Mucosa of gallbladder (tissue), 1 donor: ENCODE measurements at regions not wholly inside any gene's neighbourhood (a gene's known extent, or its start where the extent isn't known, plus 50 kb on each side); places are given as distances from the start of the nearest gene placed in this dataset.

ENCODE experiments used
- DNase-seq: peaks from one replicate; pipeline ENCODE4 v3.0.0-alpha.2; 2020; ENCODE audit warnings: low spot score
- donor health status: DM: no; HTN: no; CAD: no.

DNA sequence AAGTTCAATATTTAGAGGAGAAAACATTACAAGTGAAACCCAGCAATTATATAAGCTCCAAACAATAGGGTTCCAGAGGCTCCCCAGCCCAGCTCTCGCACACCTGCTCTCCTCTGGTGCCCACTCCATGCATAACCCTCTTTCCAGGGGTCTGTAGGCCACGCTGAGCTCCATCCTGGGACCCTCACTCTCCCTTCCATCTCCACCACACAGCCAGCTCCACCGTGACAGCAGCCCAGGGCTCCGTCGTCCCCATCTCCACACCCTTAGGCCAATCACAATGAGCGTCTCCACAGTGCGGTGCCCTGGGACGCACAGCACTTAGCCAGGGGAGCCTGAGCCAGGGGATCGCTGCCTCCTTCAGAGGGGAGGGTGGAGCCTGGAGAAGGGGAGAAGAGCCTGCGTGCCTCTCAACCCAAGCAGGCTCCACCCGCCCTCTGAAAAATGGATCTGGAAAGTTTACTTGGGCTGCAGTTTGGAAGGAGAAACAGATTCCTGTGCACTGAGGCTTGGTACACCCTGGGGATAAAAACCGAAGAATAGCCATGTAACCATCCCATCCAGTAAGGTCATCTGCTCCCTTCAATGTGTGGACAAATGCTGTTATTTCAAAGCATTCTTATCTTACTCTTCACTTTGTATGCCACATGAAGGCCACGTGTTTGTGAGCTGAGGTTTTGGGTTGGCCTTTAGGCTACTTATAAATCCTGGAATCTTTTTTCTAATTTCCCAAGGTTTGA is 72.4 kb upstream of the GGTLC1 start:
- no peak for DNase-seq

DNA sequence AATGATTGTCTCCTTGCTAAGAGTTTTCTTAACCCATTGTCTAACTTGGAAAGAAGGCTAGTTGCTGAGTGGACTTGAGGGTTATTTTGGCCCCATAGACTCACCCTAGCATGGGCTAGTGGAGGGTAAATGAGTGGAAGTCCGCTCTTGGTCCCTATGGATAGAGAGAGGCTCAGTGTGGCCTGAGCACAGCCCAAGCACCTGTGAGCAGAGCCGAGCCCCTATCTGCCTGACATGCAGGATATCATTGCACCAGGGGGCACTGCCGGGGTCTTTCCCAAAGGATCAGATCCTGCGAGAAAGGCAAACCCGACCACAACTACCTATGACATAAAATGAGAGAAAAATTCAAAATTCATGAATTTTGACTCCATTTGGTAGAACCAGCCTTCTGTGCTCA is 70.6 kb upstream of the GGTLC1 start:
- DNase-seq: no peak

DNA sequence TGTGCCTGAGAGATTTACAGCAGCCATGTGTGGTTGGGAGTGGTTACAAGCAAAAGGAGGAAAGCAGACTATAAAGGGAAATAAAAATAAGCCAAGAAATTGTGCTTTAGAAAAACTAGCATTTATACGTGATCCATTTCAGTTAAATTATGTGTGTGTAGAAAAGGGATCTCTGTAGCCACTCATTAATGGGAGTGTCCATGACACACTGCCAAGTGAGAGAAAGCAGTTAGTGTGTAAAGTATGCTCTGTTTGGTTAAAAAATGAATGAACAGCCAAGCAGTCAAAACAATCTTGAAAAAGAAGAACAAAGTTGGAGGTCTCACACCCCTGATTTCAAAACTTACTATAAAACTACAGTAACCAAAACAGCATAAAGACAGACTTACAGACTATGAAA is 67.9 kb upstream of the GGTLC1 start:
- no peak for DNase-seq

DNA sequence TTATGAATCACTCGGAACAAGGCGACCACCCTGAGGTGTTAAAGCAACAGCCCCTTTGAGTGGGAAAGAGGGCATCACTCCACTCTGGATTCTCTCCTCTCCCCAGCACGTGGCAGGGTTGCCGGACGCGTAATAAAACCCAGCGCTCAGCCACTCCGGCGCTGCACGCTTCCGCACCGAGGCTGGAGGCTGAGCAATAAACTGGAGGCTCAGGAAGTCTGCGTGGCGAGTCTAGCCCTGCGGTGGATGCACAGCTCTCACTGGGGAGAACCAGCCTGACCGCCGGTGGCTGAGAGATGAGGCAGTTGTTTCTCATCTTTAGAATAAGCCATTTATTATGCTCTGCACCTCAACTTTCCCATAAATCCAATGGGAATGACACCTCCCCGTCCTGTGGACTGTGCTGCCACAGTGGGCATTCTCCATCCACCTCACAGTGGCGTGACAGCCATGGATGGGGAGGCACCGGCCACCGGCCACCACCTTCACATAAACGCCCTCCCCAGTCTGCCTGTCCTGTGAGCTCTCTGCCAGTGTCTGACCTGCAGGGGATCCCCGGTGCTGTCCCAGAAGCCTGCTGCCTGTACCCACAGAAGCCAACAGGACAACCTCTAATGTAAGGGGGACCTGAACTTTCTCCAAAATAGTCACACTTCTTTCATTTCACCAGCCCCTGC is 64.2 kb upstream of the GGTLC1 start:
- DNase-seq: no peak

DNA sequence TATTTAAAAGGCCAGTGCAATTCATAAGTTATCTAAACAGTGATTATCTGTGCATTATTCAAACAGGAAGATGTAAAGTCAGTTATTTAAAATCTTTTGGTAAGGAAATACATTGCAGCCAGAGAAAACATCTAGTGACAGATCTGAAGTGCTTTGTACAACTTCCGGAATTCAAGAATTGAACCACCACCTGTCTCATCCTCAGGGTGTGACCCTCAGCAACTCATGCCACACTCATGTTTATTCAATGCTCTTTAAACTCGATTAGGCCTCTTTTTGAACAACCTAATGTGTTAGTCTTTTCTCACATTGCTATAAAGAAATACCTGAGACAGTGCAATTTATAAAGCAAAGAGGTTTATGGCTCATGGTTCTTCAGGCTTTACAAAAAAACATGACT is 62.6 kb upstream of the GGTLC1 start:
- no peak for DNase-seq

DNA sequence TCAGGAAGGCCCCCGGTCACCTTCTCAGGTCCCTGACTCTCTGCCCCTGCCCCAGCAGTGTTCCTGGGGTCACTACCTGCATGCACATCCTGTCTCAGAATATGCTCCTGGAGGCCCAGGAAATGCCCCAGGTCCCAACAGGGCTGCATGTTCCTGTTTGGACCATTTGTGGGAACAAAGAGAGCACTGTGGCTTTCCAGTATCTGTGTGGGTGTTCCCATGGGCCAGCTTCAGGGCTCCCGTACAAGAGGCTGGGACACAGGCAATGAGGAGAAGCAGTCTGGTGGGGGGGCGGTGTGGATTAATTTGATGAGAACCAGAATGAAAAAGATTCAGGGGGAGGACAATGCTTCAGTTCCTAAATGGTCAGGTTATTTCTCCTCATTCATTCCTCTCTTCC is 61.5 kb upstream of the GGTLC1 start:
- DNase-seq: no peak

DNA sequence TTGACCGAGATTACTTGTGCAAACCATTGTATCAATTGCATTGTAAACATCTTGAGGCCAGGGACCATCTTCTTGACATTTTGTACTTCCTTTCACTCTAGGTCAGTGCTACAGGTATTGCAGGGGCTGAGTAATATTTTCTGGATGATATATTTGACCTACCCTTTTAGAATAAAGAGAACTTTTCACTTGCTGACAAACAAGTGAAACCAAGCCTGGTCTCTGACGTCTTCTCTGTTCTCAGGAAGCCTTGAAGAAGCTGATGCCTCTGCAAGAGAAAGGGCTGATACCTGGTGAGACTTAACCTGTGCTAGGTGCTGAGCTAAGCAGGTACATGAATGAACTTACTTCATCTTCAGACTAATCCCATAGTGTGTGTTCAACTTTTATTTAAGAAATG is 60.5 kb upstream of the GGTLC1 start:
- DNase-seq: no peak

DNA sequence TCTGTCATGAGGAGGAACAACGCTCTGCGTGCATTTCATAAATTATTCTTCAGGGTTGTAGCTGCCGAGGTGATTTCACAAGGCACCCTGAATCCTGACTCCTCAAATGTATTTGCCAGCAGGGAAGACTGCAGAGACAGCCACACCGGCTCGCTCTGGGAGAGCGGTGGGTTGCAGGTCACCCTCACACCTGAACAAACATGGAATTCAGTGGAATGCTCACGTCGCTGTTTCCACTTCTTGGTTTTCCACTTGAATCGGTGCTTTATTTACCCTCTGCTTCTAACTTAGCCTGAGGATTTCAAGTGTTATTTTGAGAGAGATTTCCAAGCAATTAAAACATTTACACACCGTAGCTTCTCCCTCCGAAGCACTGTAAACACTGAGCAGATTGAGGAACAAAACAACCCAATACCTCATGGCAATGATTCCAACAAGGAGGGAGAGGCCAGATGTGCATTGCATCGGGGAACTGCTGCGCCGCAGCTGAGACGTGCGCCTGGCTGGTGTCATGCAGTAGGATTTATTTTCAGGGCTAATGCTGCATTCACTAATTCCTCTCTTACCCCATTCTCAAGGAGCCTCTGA is 59.5 kb upstream of the GGTLC1 start:
- DNase-seq: no peak

DNA sequence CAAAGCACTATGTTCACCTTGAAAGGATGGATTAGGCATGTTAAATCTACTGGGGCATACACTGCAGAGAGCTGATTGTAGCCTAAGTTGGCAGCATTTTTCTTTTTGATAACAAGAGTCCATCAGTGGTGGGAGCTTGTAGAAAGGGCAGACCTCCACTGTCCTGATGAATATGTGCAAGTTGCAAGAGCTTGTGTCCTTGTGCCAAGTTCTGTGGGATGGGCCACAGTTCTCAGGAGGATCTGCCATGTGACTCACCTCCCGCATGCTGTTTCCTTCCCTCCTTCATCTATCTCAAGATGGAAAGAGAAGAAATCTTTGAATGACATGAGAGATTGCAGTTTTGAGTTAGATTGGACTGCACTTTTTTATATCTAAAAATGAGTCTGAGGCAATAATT is 58.3 kb upstream of the GGTLC1 start:
- DNase-seq: no peak

DNA sequence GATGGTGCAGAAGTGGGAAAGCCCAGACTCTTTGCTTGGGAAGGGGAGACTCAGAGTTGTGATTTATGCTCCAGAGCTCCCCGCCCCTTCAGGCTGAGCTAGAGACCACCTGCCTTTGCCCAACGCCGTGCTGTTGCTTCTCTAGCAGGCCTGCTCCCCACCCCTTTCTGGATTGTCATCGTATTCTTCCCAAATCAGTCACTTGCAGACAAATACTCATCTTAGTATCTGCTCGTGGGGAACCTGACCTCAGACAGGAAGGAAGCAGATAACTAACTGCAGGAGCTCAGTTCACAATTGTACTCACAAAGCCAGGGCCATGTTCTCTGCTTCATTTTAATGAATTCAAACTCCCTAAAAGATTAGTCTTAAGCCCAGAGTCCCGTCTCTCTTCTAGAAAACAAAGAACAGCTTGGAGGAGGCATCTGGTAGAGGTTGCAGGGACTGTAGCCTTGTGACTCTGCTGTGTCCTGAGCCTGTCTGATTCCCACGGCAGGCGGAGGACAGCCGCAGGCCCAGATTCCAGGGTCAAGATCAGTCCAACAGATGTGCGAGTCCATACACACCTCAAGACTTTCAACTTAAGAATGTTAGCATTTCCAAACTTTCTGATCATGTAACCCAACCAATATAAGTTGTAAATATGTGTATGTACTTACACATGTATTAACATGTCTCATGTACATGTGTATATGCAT is 57.2 kb upstream of the GGTLC1 start:
- DNase-seq: no peak

DNA sequence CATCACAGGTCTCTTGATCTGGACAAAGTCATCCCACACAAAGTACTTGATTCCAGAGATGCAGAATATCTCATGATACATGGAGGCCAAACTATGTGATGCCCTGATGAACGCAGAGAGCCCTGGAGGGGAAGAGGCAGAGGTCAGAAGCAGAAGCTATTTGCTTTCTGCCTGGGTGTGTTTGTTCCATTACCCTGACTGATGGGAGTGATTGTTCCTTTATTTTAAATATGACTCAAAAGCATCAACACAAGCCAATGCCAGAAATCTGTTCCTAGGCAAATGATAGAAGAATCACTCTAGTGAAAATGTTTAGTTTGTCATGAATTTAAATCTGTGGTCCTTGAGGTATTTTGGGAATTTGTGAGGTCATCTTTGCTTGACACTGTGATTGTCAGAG is 54.7 kb upstream of the GGTLC1 start:
- no peak for DNase-seq

DNA sequence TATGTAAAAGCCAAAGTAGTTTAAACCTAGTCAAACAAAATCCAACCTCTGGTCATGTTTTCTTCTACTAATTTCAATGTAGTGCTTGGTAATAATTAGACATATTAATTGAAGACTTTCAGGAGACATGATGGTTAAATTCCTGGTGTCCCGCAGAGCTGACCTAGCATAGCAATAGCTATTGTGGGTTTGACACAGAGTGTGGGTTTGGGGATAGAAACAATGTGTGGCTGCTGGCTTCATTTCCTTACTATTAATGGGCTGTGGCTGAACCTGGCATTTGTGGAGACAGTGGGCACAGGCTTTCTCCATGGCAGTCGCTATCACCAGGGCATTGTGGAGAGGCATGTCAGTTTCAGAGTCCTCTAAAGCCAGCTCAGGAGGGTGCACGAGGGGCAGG is 54.1 kb upstream of the GGTLC1 start:
- DNase-seq: no peak

DNA sequence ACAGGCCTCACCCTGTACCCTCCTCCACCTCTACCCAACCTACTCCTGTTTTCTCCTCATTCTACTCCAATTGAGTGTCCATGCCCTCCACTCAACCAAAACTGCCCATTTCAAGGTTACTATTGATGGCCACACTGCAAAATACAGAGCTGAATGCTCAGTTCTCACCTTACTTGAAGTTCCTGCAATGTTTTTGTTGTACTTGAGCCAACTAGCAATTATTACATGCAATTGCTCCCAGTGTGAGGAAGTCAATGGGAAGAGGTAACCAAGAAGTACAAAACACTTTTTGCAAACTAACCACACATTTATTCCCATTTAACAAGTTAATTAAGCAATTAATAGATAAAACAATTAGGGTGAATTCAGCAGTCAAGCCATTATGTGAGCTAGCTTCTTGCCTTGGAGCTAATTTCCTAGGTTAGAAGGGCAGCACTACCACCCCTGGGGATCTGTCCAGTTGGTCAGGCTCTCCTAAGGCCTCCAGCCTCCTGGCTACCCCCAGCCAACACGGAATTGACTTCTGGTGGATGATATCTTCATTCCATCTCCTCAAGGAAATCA is 52.4 kb upstream of the GGTLC1 start:
- no peak for DNase-seq

DNA sequence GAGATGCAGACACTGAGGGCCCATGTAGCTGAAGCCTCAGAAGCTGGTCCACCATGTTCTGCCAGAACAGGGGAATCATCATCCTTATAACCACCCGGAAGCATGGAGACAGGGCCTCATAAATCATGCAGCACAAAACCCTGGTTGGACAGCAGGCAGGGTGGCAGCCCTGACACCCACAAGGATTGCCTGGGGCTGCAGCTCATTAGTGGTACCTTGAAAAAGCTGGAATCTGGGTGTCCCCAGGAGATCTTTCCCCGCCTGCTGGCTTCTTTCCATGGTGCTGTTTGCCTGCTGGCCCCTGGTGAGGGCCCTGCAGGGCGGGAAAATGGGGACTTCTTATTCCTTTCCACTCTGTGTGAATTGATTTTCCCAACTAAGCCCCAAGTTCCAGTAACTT is 50.6 kb upstream of the GGTLC1 start:
- no peak for DNase-seq
